SK-N-SH treated with all-trans-retinoic acid at 6 μM for 48 hours (cell line): ENCODE measurements at regions not wholly inside any gene's neighbourhood (a gene's known extent, or its start where the extent isn't known, plus 50 kb on each side); places are given as distances from the start of the nearest gene placed in this dataset.

ENCODE experiments used
- ATAC-seq: fragments of 200-7000 bp; cut with Tn5 transposase; 3 replicates; pipeline ENCODE4 v1.9.1; 2020; ENCODE audit warnings: mild to moderate bottlenecking, moderate library complexity
- ARNTL ChIP-seq: fragments of 450-650 bp; formaldehyde crosslinking; IDR thresholded peaks from 2 replicates; pipeline ENCODE4 v1.5.0; 2020; ENCODE audit warnings: low read depth, mild to moderate bottlenecking, moderate library complexity, borderline replicate concordance
- BACH2 ChIP-seq: fragments of 250-450 bp; sonication (Bioruptor Pico); IDR thresholded peaks from 2 replicates; pipeline ENCODE4 v1.9.0; 2021; ENCODE audit warnings: mild to moderate bottlenecking, borderline replicate concordance
- ESRRG ChIP-seq: fragments of 250-450 bp; sonication (Bioruptor Pico); IDR thresholded peaks from 2 replicates; pipeline ENCODE4 v1.6.1; 2021; ENCODE audit warnings: mild to moderate bottlenecking
- GLIS3 ChIP-seq: fragments of 250-450 bp; sonication (Bioruptor Pico); IDR thresholded peaks from 2 replicates; pipeline ENCODE4 v1.5.0; 2020; ENCODE audit warnings: mild to moderate bottlenecking, moderate library complexity
- ISL1 ChIP-seq: fragments of 250-450 bp; sonication (Bioruptor Pico); IDR thresholded peaks from 2 replicates; pipeline ENCODE4 v2.1.2; 2022; ENCODE audit warnings: mild to moderate bottlenecking, moderate library complexity
- OSR1 ChIP-seq: fragments of 250-450 bp; sonication (Bioruptor Pico); IDR thresholded peaks from 2 replicates; pipeline ENCODE4 v1.8.0; 2022; ENCODE audit warnings: moderate library complexity, mild to moderate bottlenecking, inconsistent platforms
- PPARA ChIP-seq: fragments of 250-450 bp; sonication (Bioruptor Pico); IDR thresholded peaks from 2 replicates; pipeline ENCODE4 v1.5.0; 2020; ENCODE audit warnings: mild to moderate bottlenecking, borderline replicate concordance
- RARB ChIP-seq: fragments of 250-450 bp; sonication (Bioruptor Pico); IDR thresholded peaks from 2 replicates; pipeline ENCODE4 v1.8.0; 2021; ENCODE audit warnings: mild to moderate bottlenecking, moderate library complexity
- SNAI2 ChIP-seq: fragments of 250-450 bp; sonication (Bioruptor Pico); IDR thresholded peaks from 2 replicates; pipeline ENCODE4 v1.5.0; 2020; ENCODE audit warnings: mild to moderate bottlenecking, moderate library complexity
- TCF4 ChIP-seq: fragments of 250-450 bp; sonication (Bioruptor Pico); IDR thresholded peaks from 2 replicates; pipeline ENCODE4 v1.8.0; 2021; ENCODE audit warnings: mild to moderate bottlenecking, moderate library complexity, borderline replicate concordance
- ZFP3 ChIP-seq: fragments of 250-450 bp; sonication (Bioruptor Pico); IDR thresholded peaks from 2 replicates; pipeline ENCODE4 v1.5.0; 2020; ENCODE audit warnings: mild to moderate bottlenecking, moderate library complexity
- ZFP30 ChIP-seq: fragments of 450-650 bp; formaldehyde crosslinking; IDR thresholded peaks from 2 replicates; pipeline ENCODE4 v1.5.0; 2022; ENCODE audit warnings: mild to moderate bottlenecking, moderate library complexity
- ZNF565 ChIP-seq: fragments of 450-650 bp; formaldehyde crosslinking; conservative IDR thresholded peaks from 2 replicates; pipeline ENCODE4 v1.5.0; 2020; ENCODE audit warnings: low read depth, mild to moderate bottlenecking, moderate library complexity
- ZNF70 ChIP-seq: fragments of 450-650 bp; formaldehyde crosslinking; IDR thresholded peaks from 2 replicates; pipeline ENCODE4 v1.5.0; 2020; ENCODE audit warnings: mild to moderate bottlenecking, moderate library complexity
- TF ChIP-seq, protein P1 (sequence below): fragments of 250-450 bp; sonication (Bioruptor Pico); IDR thresholded peaks from 2 replicates; pipeline ENCODE4 v1.5.1; 2021; ENCODE audit warnings: mild to moderate bottlenecking, moderate library complexity
- TF ChIP-seq, protein P2 (sequence below): fragments of 250-450 bp; sonication (Bioruptor Pico); IDR thresholded peaks from 2 replicates; pipeline ENCODE4 v1.5.0; 2020; ENCODE audit warnings: mild to moderate bottlenecking, moderate library complexity
- TF ChIP-seq, protein P3 (sequence below): fragments of 250-450 bp; sonication (Bioruptor Pico); IDR thresholded peaks from 2 replicates; pipeline ENCODE4 v1.5.1; 2020; ENCODE audit warnings: low read depth, mild to moderate bottlenecking, moderate library complexity
- TF ChIP-seq, protein P4 (sequence below): fragments of 250-450 bp; sonication (Bioruptor Pico); IDR thresholded peaks from 2 replicates; pipeline ENCODE4 v1.8.0; 2021; ENCODE audit warnings: low read depth, mild to moderate bottlenecking, moderate library complexity, borderline replicate concordance
- TF ChIP-seq, protein P5 (sequence below): fragments of 250-450 bp; sonication (Bioruptor Pico); IDR thresholded peaks from 2 replicates; pipeline ENCODE4 v1.8.0; 2020; ENCODE audit warnings: mild to moderate bottlenecking, moderate library complexity, borderline replicate concordance

DNA sequence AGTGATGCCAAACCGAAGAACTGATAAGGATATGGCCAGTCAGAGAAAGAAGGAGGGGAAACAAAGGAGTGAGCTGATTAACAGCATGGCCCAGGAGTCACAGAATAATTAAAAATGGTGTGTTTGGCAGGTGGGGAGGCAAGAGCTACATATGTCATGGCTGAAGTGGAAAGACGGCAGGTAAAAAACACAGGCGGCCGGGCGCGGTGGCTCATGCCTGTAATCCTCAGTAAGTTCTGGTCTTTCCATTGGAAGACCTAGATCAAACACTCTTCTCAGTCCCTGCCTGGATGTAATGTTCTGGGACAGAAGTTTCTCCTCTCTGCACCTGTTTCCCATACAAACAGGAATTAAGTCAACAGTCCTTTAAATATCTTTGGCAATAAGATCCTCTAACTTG, 503.9 kb downstream of the STIM2 start:
- ATAC-seq = no peak
- TF ChIP-seq GLIS3 (CRISPR knock-in tag) (no peak), BACH2 (no peak), TCF4 (CRISPR knock-in tag) (no peak), PPARA (no peak), ZFP3 (CRISPR knock-in tag) (no peak), ISL1 (CRISPR knock-in tag) (no peak), RARB (CRISPR knock-in tag) (no peak), ZNF565 (CRISPR knock-in tag) (no peak), OSR1 (CRISPR knock-in tag) (no peak), ZFP30 (CRISPR knock-in tag) (no peak), ZNF70 (CRISPR knock-in tag) (no peak), ARNTL (CRISPR knock-in tag) (no peak), ESRRG (no peak)
- TF ChIP-seq, protein P1, sequence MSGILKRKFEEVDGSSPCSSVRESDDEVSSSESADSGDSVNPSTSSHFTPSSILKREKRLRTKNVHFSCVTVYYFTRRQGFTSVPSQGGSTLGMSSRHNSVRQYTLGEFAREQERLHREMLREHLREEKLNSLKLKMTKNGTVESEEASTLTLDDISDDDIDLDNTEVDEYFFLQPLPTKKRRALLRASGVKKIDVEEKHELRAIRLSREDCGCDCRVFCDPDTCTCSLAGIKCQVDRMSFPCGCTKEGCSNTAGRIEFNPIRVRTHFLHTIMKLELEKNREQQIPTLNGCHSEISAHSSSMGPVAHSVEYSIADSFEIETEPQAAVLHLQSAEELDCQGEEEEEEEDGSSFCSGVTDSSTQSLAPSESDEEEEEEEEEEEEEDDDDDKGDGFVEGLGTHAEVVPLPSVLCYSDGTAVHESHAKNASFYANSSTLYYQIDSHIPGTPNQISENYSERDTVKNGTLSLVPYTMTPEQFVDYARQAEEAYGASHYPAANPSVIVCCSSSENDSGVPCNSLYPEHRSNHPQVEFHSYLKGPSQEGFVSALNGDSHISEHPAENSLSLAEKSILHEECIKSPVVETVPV (CRISPR knock-in tag) = no peak
- TF ChIP-seq, protein P2, sequence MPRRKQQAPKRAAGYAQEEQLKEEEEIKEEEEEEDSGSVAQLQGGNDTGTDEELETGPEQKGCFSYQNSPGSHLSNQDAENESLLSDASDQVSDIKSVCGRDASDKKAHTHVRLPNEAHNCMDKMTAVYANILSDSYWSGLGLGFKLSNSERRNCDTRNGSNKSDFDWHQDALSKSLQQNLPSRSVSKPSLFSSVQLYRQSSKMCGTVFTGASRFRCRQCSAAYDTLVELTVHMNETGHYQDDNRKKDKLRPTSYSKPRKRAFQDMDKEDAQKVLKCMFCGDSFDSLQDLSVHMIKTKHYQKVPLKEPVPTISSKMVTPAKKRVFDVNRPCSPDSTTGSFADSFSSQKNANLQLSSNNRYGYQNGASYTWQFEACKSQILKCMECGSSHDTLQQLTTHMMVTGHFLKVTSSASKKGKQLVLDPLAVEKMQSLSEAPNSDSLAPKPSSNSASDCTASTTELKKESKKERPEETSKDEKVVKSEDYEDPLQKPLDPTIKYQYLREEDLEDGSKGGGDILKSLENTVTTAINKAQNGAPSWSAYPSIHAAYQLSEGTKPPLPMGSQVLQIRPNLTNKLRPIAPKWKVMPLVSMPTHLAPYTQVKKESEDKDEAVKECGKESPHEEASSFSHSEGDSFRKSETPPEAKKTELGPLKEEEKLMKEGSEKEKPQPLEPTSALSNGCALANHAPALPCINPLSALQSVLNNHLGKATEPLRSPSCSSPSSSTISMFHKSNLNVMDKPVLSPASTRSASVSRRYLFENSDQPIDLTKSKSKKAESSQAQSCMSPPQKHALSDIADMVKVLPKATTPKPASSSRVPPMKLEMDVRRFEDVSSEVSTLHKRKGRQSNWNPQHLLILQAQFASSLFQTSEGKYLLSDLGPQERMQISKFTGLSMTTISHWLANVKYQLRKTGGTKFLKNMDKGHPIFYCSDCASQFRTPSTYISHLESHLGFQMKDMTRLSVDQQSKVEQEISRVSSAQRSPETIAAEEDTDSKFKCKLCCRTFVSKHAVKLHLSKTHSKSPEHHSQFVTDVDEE (CRISPR knock-in tag) = no peak
- TF ChIP-seq, protein P3, sequence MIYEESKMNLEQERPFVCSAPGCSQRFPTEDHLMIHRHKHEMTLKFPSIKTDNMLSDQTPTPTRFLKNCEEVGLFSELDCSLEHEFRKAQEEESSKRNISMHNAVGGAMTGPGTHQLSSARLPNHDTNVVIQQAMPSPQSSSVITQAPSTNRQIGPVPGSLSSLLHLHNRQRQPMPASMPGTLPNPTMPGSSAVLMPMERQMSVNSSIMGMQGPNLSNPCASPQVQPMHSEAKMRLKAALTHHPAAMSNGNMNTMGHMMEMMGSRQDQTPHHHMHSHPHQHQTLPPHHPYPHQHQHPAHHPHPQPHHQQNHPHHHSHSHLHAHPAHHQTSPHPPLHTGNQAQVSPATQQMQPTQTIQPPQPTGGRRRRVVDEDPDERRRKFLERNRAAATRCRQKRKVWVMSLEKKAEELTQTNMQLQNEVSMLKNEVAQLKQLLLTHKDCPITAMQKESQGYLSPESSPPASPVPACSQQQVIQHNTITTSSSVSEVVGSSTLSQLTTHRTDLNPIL (CRISPR knock-in tag) = no peak
- TF ChIP-seq, protein P4, sequence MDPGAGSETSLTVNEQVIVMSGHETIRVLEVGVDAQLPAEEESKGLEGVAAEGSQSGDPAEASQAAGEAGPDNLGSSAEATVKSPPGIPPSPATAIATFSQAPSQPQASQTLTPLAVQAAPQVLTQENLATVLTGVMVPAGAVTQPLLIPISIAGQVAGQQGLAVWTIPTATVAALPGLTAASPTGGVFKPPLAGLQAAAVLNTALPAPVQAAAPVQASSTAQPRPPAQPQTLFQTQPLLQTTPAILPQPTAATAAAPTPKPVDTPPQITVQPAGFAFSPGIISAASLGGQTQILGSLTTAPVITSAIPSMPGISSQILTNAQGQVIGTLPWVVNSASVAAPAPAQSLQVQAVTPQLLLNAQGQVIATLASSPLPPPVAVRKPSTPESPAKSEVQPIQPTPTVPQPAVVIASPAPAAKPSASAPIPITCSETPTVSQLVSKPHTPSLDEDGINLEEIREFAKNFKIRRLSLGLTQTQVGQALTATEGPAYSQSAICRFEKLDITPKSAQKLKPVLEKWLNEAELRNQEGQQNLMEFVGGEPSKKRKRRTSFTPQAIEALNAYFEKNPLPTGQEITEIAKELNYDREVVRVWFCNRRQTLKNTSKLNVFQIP (CRISPR knock-in tag) = no peak
- TF ChIP-seq, protein P5, sequence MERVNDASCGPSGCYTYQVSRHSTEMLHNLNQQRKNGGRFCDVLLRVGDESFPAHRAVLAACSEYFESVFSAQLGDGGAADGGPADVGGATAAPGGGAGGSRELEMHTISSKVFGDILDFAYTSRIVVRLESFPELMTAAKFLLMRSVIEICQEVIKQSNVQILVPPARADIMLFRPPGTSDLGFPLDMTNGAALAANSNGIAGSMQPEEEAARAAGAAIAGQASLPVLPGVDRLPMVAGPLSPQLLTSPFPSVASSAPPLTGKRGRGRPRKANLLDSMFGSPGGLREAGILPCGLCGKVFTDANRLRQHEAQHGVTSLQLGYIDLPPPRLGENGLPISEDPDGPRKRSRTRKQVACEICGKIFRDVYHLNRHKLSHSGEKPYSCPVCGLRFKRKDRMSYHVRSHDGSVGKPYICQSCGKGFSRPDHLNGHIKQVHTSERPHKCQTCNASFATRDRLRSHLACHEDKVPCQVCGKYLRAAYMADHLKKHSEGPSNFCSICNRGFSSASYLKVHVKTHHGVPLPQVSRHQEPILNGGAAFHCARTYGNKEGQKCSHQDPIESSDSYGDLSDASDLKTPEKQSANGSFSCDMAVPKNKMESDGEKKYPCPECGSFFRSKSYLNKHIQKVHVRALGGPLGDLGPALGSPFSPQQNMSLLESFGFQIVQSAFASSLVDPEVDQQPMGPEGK = no peak

DNA sequence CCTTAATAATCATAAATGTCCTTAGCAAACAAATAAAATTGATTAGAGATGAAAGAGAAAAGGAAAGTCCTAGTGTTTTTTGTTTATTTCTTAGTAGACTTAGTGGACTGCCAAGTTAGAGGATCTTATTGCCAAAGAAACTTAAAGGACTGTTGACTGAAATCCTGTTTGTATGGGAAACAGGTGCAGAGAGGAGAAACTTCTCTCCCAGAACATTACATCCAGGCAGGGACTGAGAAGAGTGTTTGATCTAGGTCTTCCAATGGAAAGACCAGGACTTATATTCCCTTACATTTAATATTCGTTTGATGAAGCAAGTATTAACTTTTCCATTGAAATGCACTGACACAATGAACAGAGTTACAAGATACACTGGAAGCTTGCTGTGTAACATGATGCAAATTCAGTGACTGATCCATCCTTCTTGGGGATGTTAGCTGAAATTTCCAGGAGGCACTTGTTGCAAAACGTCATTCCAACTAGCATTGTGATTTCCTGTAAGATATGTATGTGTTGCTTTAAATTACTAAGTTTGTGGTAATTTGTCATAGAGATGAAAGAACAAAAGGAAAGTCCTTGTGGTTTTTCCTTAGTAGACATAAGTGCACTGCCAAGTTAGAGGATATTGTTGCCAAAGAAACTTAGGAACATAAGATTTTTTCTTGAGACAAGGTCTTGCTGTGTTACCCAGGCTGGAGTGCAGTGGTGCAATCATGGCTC, 505.6 kb downstream of the STIM2 start:
- no peak for TF ChIP-seq SNAI2 (CRISPR knock-in tag)
- TF ChIP-seq, protein P1 (CRISPR knock-in tag) = no peak
- TF ChIP-seq, protein P5 = no peak
- no peak for TF ChIP-seq ZFP3 (CRISPR knock-in tag)
- TF ChIP-seq ZNF565 (CRISPR knock-in tag) = no peak
- no peak for TF ChIP-seq BACH2
- TF ChIP-seq, protein P4 (CRISPR knock-in tag) = no peak
- no peak for TF ChIP-seq PPARA
- ATAC-seq = no peak
